ENCODE measurements at regions not wholly inside any gene's neighbourhood (a gene's known extent, or its start where the extent isn't known, plus 50 kb on each side); places are given as distances from the start of the nearest gene placed in this dataset.

- TF ChIP-seq EZH2 (IDR thresholded peaks at IDR 0.05; ENCODE audit: low read length, missing control alignments): no peak
- TF ChIP-seq, protein P1, sequence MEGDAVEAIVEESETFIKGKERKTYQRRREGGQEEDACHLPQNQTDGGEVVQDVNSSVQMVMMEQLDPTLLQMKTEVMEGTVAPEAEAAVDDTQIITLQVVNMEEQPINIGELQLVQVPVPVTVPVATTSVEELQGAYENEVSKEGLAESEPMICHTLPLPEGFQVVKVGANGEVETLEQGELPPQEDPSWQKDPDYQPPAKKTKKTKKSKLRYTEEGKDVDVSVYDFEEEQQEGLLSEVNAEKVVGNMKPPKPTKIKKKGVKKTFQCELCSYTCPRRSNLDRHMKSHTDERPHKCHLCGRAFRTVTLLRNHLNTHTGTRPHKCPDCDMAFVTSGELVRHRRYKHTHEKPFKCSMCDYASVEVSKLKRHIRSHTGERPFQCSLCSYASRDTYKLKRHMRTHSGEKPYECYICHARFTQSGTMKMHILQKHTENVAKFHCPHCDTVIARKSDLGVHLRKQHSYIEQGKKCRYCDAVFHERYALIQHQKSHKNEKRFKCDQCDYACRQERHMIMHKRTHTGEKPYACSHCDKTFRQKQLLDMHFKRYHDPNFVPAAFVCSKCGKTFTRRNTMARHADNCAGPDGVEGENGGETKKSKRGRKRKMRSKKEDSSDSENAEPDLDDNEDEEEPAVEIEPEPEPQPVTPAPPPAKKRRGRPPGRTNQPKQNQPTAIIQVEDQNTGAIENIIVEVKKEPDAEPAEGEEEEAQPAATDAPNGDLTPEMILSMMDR (conservative IDR thresholded peaks at IDR 0.05 in 1 of 2, IDR thresholded peaks at IDR 0.05 in 1 of 2; ENCODE audit: low read depth in 1 of 2, low read length in 2 of 2): no peak
Measured at GRCh38 chr13:42703740-42704139, 77.6 kb upstream of the FAM216B start.
